WTC11 (cell line): ENCODE measurements at regions not wholly inside any gene's neighbourhood (a gene's known extent, or its start where the extent isn't known, plus 50 kb on each side); places are given as distances from the start of the nearest gene placed in this dataset.

ENCODE experiments used
- ATAC-seq: fragments of 200-7000 bp; cut with Tn5 transposase; 2 replicates; pipeline ENCODE4 v1.10.0; 2021; ENCODE audit warnings: mild to moderate bottlenecking, moderate library complexity
- CTCF ChIA-PET: fragments of 300-600 bp; sonication (Branson Sonifier 250); formaldehyde crosslinking; loops from one replicate; lab custom pipeline; 2021; ENCODE audit warnings: antibody characterized with exemption; lab: Charles Lee
- POLR2A ChIA-PET: fragments of 350-600 bp; sonication (Branson Sonifier 250); formaldehyde crosslinking; loops from one replicate; lab custom pipeline; 2021; ENCODE audit warnings: antibody characterized with exemption; lab: Charles Lee
- DNase-seq: peaks from one replicate; pipeline ENCODE4 v3.0.0; 2021; ENCODE audit warnings: low spot score
- H3K27ac Mint-ChIP-seq: 2 replicates; pipeline ENCODE4 v1.8.0; 2021; ENCODE audit warnings: mixed read lengths
- H3K27me3 Mint-ChIP-seq: 2 replicates; pipeline ENCODE4 v1.8.0; 2021; ENCODE audit warnings: low read depth, mild to moderate bottlenecking, moderate library complexity, mixed read lengths
- H3K36me3 Mint-ChIP-seq: 2 replicates; pipeline ENCODE4 v1.8.0; 2021; ENCODE audit warnings: mixed read lengths
- H3K4me1 Mint-ChIP-seq: 2 replicates; pipeline ENCODE4 v1.8.0; 2022; ENCODE audit warnings: mixed read lengths
- H3K4me3 Mint-ChIP-seq: 2 replicates; pipeline ENCODE4 v1.8.0; 2021; ENCODE audit warnings: mild to moderate bottlenecking, moderate library complexity, mixed read lengths
- H3K9me3 Mint-ChIP-seq: 2 replicates; pipeline ENCODE4 v1.8.0; 2021; ENCODE audit warnings: mixed read lengths
- CREB1 ChIP-seq: sonication (generic); formaldehyde crosslinking; IDR thresholded peaks from 2 replicates; pipeline ENCODE4 v1.8.0; 2023; ENCODE audit warnings: mild to moderate bottlenecking, missing genetic modification reagents
- CREM ChIP-seq: sonication (generic); formaldehyde crosslinking; IDR thresholded peaks from 2 replicates; pipeline ENCODE4 v1.8.1; 2022; ENCODE audit warnings: mild to moderate bottlenecking, missing genetic modification reagents, moderate library complexity
- ETV6 ChIP-seq: sonication (generic); formaldehyde crosslinking; IDR thresholded peaks from 2 replicates; pipeline ENCODE4 v1.8.1; 2022; ENCODE audit warnings: mild to moderate bottlenecking, missing genetic modification reagents
- IRF2 ChIP-seq: sonication (generic); formaldehyde crosslinking; IDR thresholded peaks from 2 replicates; pipeline ENCODE4 v1.8.0; 2022; ENCODE audit warnings: low read depth, missing genetic modification reagents, borderline replicate concordance
- JUN ChIP-seq: sonication (generic); formaldehyde crosslinking; IDR thresholded peaks from 2 replicates; pipeline ENCODE4 v1.8.0; 2023; ENCODE audit warnings: mild to moderate bottlenecking, missing genetic modification reagents
- MYBL2 ChIP-seq: sonication (generic); formaldehyde crosslinking; IDR thresholded peaks from 2 replicates; pipeline ENCODE4 v1.8.1; 2023; ENCODE audit warnings: mild to moderate bottlenecking, moderate library complexity, missing genetic modification reagents
- NR2C2 ChIP-seq: sonication (generic); formaldehyde crosslinking; IDR thresholded peaks from 2 replicates; pipeline ENCODE4 v1.8.0; 2022; ENCODE audit warnings: mild to moderate bottlenecking, missing genetic modification reagents
- NR3C1 ChIP-seq: sonication (generic); formaldehyde crosslinking; conservative IDR thresholded peaks from 2 replicates; pipeline ENCODE4 v1.8.1; 2023; ENCODE audit warnings: low read depth, mild to moderate bottlenecking, missing genetic modification reagents
- OVOL2 ChIP-seq: fragments of 250-450 bp; sonication (Bioruptor Pico); IDR thresholded peaks from 2 replicates; pipeline ENCODE4 v1.9.0; 2021; ENCODE audit warnings: mild to moderate bottlenecking, borderline replicate concordance
- SOX15 ChIP-seq: fragments of 250-450 bp; sonication (Bioruptor Pico); IDR thresholded peaks from 2 replicates; pipeline ENCODE4 v1.9.0; 2021; ENCODE audit warnings: mild to moderate bottlenecking
- TEAD1 ChIP-seq: sonication (generic); formaldehyde crosslinking; IDR thresholded peaks from 2 replicates; pipeline ENCODE4 v1.8.0; 2022; ENCODE audit warnings: mild to moderate bottlenecking, missing genetic modification reagents
- TP53 ChIP-seq: sonication (generic); formaldehyde crosslinking; IDR thresholded peaks from 2 replicates; pipeline ENCODE4 v1.8.1; 2023; ENCODE audit warnings: mild to moderate bottlenecking, missing genetic modification reagents
- ZBTB21 ChIP-seq: sonication (generic); formaldehyde crosslinking; IDR thresholded peaks from 2 replicates; pipeline ENCODE4 v1.8.1; 2023; ENCODE audit warnings: mild to moderate bottlenecking, missing genetic modification reagents, borderline replicate concordance
- ZNF219 ChIP-seq: sonication (generic); formaldehyde crosslinking; IDR thresholded peaks from 2 replicates; pipeline ENCODE4 v1.8.0; 2023; ENCODE audit warnings: missing genetic modification reagents, mild to moderate bottlenecking, borderline replicate concordance
- ZNF396 ChIP-seq: fragments of 250-450 bp; sonication (Bioruptor Pico); IDR thresholded peaks from 2 replicates; pipeline ENCODE4 v1.8.0; 2021; ENCODE audit warnings: mild to moderate bottlenecking, moderate library complexity, borderline replicate concordance
- ZNF671 ChIP-seq: fragments of 250-450 bp; sonication (Bioruptor Pico); IDR thresholded peaks from 2 replicates; pipeline ENCODE4 v1.8.0; 2021; ENCODE audit warnings: mild to moderate bottlenecking
- TF ChIP-seq, protein P1 (sequence below): sonication (generic); formaldehyde crosslinking; IDR thresholded peaks from 2 replicates; pipeline ENCODE4 v1.8.0; 2022; ENCODE audit warnings: mild to moderate bottlenecking, missing genetic modification reagents
- TF ChIP-seq, protein P2 (sequence below): sonication (generic); formaldehyde crosslinking; IDR thresholded peaks from 2 replicates; pipeline ENCODE4 v1.8.1; 2023; ENCODE audit warnings: mild to moderate bottlenecking, missing genetic modification reagents, moderate library complexity
- TF ChIP-seq, protein P3 (sequence below): sonication (generic); formaldehyde crosslinking; IDR thresholded peaks from 2 replicates; pipeline ENCODE4 v1.8.1; 2023; ENCODE audit warnings: mild to moderate bottlenecking, missing genetic modification reagents, moderate library complexity
- TF ChIP-seq, protein P4 (sequence below): sonication (generic); formaldehyde crosslinking; IDR thresholded peaks from 2 replicates; pipeline ENCODE4 v1.8.0; 2022; ENCODE audit warnings: mild to moderate bottlenecking, missing genetic modification reagents

DNA sequence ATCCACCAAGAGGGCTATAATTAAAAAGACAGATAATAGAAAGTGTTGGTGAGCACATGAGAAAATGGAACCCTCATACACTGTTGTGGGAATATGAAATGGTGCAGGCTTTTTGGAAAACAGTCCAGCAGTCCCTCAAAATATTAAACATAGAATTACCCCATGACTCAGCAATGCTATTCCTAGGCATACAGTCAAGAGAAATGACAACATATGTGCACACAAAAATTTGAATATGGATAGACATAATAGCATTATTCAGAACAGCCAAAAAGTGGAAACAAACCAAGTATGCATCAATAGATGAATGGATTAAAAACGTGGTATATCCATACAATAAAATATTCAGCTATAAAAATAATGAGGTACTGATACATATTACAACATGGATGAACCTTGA lies 64.5 kb upstream of the GDF10 start (continued):
- TF ChIP-seq, protein P1, sequence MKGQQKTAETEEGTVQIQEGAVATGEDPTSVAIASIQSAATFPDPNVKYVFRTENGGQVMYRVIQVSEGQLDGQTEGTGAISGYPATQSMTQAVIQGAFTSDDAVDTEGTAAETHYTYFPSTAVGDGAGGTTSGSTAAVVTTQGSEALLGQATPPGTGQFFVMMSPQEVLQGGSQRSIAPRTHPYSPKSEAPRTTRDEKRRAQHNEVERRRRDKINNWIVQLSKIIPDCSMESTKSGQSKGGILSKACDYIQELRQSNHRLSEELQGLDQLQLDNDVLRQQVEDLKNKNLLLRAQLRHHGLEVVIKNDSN (CRISPR knock-in tag): no peak
- no peak for TF ChIP-seq ZNF396 (CRISPR knock-in tag)
- no peak for TF ChIP-seq OVOL2 (CRISPR knock-in tag)
- TF ChIP-seq TEAD1: no peak
- no peak for TF ChIP-seq ZNF219 (CRISPR knock-in tag)
- TF ChIP-seq SOX15: no peak
- TF ChIP-seq JUN (CRISPR knock-in tag): no peak
- no peak for TF ChIP-seq ZNF671 (CRISPR knock-in tag)
- TF ChIP-seq, protein P2, sequence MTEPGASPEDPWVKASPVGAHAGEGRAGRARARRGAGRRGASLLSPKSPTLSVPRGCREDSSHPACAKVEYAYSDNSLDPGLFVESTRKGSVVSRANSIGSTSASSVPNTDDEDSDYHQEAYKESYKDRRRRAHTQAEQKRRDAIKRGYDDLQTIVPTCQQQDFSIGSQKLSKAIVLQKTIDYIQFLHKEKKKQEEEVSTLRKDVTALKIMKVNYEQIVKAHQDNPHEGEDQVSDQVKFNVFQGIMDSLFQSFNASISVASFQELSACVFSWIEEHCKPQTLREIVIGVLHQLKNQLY (CRISPR knock-in tag): no peak
- no peak for TF ChIP-seq CREB1 (CRISPR knock-in tag)
- TF ChIP-seq NR2C2: no peak
- TF ChIP-seq, protein P3, sequence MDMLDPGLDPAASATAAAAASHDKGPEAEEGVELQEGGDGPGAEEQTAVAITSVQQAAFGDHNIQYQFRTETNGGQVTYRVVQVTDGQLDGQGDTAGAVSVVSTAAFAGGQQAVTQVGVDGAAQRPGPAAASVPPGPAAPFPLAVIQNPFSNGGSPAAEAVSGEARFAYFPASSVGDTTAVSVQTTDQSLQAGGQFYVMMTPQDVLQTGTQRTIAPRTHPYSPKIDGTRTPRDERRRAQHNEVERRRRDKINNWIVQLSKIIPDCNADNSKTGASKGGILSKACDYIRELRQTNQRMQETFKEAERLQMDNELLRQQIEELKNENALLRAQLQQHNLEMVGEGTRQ (CRISPR knock-in tag): no peak
- TF ChIP-seq NR3C1 (CRISPR knock-in tag): no peak

DNA sequence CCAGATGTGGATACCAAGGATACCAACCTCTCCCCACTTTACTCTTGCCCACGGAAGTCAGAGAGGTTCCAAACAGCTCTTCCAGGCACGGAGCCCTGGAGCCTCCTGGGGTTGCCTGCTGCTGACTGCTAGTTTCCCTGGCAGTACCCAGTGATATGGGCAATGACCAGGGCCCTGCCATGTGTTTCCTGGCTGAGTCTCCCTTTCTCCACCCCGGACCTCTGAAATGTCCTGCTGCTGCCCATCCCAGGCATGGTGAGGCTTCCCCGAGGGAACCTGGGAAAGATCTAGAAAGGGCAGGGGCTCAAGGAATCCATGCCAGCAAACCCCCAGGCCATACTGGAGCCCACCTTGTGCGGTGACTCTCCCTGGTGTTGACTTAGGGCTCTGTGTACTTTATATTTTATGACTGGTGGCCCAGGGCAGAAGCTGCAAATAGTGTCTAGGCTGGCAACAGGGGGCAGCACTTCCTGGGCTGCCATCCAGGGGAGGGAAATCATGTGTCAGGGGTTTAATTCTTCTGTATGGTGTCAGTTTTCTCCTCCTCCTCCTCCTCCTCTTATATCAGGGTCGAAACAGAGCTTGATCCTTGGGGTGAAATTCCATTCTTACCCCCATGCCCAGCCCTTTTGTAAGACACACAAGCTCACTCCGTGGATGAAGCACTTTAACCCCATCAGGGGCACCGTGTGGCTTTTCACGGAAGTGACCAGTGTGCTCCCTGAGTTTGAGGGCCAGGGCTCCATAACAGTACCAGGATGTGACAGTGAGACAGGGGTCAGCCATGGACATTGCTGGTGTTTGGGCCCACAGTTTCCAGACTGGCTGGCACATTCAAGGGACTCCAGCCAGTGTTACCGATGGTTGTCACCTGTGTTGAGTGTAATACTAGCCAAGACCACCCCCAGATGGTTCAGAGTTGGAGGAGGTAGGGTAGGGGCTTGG lies 62.4 kb upstream of the GDF10 start:
- Mint-ChIP-seq H3K27ac (no peak overlapping the region), H3K4me1 (peaks cover 8% of the 10 kb centered on the region), H3K4me3 (no peak overlapping the region), H3K9me3 (no peaks in the 10 kb centered on the region), H3K36me3 (no peaks in the 10 kb centered on the region), H3K27me3 (no peaks in the 10 kb centered on the region)
- DNase-seq (no peak), ATAC-seq (peak; percentile 53)
- CTCF ChIA-PET: interaction anchor here (0.8 to 2.0 kb wide), 10 partner anchors 9 to 190 kb away, joined by 3 to 12 read pairs (median 4); no protein-coding TSS in a partner anchor
- POLR2A ChIA-PET: no interaction called here
- no peak for TF ChIP-seq ETV6 (CRISPR knock-in tag)
- no peak for TF ChIP-seq TP53 (CRISPR knock-in tag)
- TF ChIP-seq CREM (CRISPR knock-in tag): no peak
- TF ChIP-seq TEAD1: no peak
- TF ChIP-seq, protein P4, sequence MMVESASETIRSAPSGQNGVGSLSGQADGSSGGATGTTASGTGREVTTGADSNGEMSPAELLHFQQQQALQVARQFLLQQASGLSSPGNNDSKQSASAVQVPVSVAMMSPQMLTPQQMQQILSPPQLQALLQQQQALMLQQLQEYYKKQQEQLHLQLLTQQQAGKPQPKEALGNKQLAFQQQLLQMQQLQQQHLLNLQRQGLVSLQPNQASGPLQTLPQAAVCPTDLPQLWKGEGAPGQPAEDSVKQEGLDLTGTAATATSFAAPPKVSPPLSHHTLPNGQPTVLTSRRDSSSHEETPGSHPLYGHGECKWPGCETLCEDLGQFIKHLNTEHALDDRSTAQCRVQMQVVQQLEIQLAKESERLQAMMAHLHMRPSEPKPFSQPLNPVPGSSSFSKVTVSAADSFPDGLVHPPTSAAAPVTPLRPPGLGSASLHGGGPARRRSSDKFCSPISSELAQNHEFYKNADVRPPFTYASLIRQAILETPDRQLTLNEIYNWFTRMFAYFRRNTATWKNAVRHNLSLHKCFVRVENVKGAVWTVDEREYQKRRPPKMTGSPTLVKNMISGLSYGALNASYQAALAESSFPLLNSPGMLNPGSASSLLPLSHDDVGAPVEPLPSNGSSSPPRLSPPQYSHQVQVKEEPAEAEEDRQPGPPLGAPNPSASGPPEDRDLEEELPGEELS (CRISPR knock-in tag): no peak
- no peak for TF ChIP-seq MYBL2 (CRISPR knock-in tag)
- TF ChIP-seq ZBTB21 (CRISPR knock-in tag): no peak
- no peak for TF ChIP-seq IRF2 (CRISPR knock-in tag)
- TF ChIP-seq, all 79 proteins: peak for 0
